ENCODE measurements at regions not wholly inside any gene's neighbourhood (a gene's known extent, or its start where the extent isn't known, plus 50 kb on each side); places are given as distances from the start of the nearest gene placed in this dataset.

GRCh38 chr17:77027271-77027889 is 113.4 kb upstream of the SEC14L1 start:
- no peaks in the 10 kb centered on the region for H3K36me3 ChIP-seq
- no peak for TF ChIP-seq CTCF (IDR thresholded peaks at IDR 0.05 in 8 of 11, conservative IDR thresholded peaks at IDR 0.05 in 3 of 11)
- no peak for TF ChIP-seq POLR2A (IDR thresholded peaks at IDR 0.05)
- TF ChIP-seq POLR2AphosphoS5 (IDR thresholded peaks at IDR 0.05), result no peak
- H3K4me3 ChIP-seq, result no peak overlapping the region
- peaks cover 0 to 36% (median 29%) of the 10 kb centered on the region in 8 donors for H3K9me3 ChIP-seq
- peaks cover 0 to 8% (median 0%) of the 10 kb centered on the region in 7 donors for H3K27me3 ChIP-seq (replicated peaks in 1 of 7)
- H3K4me1 ChIP-seq, result no peaks in the 10 kb centered on the region
- DNase-seq, result no peak
- intact Hi-C loops (cut with DNase I; ENCODE audit: low total_unique reads), result no loop called here
- H3K27ac ChIP-seq, result no peak overlapping the region
- 77 to 93% (median 82%) methylated on average over 3 of the region's 3 CpGs for WGBS, 5 donors

- Histone ChIP-seq H3K4me1 (no peaks in the 10 kb centered on the region), H3K36me3 (no peaks in the 10 kb centered on the region), H3K27me3 (replicated peaks in 1 of 7) (peaks cover 0 to 2% (median 0%) of the 10 kb centered on the region in 7 donors), H3K27ac (no peak overlapping the region), H3K4me3 (no peak overlapping the region), H3K9me3 (peaks cover 0 to 36% (median 27%) of the 10 kb centered on the region in 8 donors)
- WGBS, 5 donors, result 80 to 96% (median 93%) methylated on average over 8 of the region's 8 CpGs
- DNase-seq, result no peak
- TF ChIP-seq POLR2AphosphoS5 (IDR thresholded peaks at IDR 0.05) (no peak), CTCF (IDR thresholded peaks at IDR 0.05 in 8 of 11, conservative IDR thresholded peaks at IDR 0.05 in 3 of 11) (no peak), POLR2A (IDR thresholded peaks at IDR 0.05) (no peak)
- intact Hi-C loops (cut with DNase I; ENCODE audit: low total_unique reads), result no loop called here
Observed at GRCh38 chr17:77028900-77029299, 111.9 kb upstream of the SEC14L1 start.

- H3K4me3 ChIP-seq, result no peak overlapping the region
- WGBS, 5 donors, result 89 to 98% (median 91%) methylated on average over 4 of the region's 4 CpGs
- no peak for DNase-seq
- peaks cover 0 to 22% (median 14%) of the 10 kb centered on the region in 8 donors for H3K9me3 ChIP-seq
- no peak for TF ChIP-seq POLR2A (IDR thresholded peaks at IDR 0.05)
- no peak for TF ChIP-seq CTCF (IDR thresholded peaks at IDR 0.05 in 8 of 11, conservative IDR thresholded peaks at IDR 0.05 in 3 of 11)
- TF ChIP-seq POLR2AphosphoS5 (IDR thresholded peaks at IDR 0.05), result no peak
- intact Hi-C loops (cut with DNase I; ENCODE audit: low total_unique reads), result no loop called here
- no peaks in the 10 kb centered on the region for H3K36me3 ChIP-seq
- H3K4me1 ChIP-seq, result peaks cover 0 to 15% (median 9%) of the 10 kb centered on the region in 6 donors
- H3K27me3 ChIP-seq (replicated peaks in 1 of 7), result peaks cover 0 to 41% (median 0%) of the 10 kb centered on the region in 7 donors
- H3K27ac ChIP-seq, result no peak overlapping the region
Observed at GRCh38 chr17:77032929-77033328, 107.8 kb upstream of the SEC14L1 start.

- no peak overlapping the region for H3K4me3 ChIP-seq
- intact Hi-C loops (cut with DNase I; ENCODE audit: low total_unique reads), result no loop called here
- H3K27ac ChIP-seq, result no peak overlapping the region
- no peak for TF ChIP-seq POLR2AphosphoS5 (IDR thresholded peaks at IDR 0.05)
- no peak for TF ChIP-seq CTCF (IDR thresholded peaks at IDR 0.05 in 8 of 11, conservative IDR thresholded peaks at IDR 0.05 in 3 of 11)
- TF ChIP-seq POLR2A (IDR thresholded peaks at IDR 0.05), result no peak
- no peak for DNase-seq
- peaks cover 0 to 16% (median 9%) of the 10 kb centered on the region in 6 donors for H3K4me1 ChIP-seq
- 63 to 77% (median 70%) methylated on average over 13 of the region's 13 CpGs for WGBS, 5 donors
- H3K36me3 ChIP-seq, result no peaks in the 10 kb centered on the region
- peaks cover 0 to 18% (median 12%) of the 10 kb centered on the region in 8 donors for H3K9me3 ChIP-seq
- H3K27me3 ChIP-seq (replicated peaks in 1 of 7), result peaks cover 0 to 51% (median 0%) of the 10 kb centered on the region in 7 donors
Observed at GRCh38 chr17:77033892-77034404, 106.8 kb upstream of the SEC14L1 start.
